ENCODE measurements at regions not wholly inside any gene's neighbourhood (a gene's known extent, or its start where the extent isn't known, plus 50 kb on each side); places are given as distances from the start of the nearest gene placed in this dataset.

DNA sequence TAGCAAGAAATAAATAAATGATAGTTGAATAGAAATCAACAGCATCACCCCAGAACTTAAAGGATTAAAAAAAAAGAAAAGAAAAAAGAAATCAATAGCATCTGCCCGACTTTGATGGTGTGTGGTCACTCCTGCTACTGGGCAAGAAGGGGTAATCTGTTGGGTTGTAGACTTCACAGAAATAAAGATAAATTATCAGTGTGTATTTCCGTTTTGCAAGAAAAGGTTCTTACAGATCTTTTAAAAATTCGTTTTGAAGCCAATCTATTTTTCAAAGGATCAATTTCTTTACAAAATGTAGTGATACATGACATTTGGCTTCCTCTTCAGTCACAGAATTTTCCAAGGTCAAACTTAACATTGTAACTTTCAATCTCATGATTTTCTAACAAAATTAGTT, 448.9 kb upstream of the FAR2 start:
- BruUV-seq (replicated peaks) = no TSS peak
- no peak for FAIRE-seq
- in situ Hi-C loops (cut with MboI) = no loop called here

DNA sequence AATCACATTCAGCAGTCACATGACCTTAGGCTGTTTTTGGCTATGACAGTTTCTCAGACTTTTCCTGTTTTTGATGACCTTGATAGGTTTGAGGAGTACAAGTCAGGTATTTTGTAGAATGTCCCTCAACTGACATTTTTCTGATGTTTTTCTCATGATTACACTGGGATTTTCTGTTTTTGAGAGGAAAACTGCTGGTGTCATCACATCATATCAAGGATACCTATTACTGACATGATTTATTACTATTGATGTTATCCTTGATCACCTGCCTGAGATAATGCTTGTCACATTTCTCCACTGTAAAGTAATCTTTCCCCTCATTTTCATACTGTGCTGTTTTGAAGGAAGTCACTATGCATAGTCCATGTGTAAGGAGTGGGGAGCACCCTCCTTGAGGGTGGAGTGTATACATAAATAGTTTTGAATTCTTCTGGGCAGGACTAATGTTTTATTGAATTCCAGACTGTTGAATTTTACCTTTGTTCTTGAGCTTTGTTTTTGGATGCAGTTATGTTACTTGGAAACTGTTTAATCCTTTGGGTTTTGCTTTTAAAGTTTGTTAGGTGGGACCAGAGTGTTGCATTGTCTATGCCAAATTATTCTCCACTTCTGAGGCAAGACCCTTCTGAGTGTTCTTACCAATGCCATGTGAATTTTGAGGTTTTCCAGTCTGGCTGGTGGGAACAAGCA, 444.5 kb upstream of the FAR2 start:
- DNase-seq (ENCODE audit: low read depth, low spot score) (no peak), FAIRE-seq (no peak), ATAC-seq (no peak)
- in situ Hi-C loops (cut with MboI) = no loop called here
- SMC1A ChIA-PET (ENCODE audit: uncharacterized antibody, unreplicated experiment) = no interaction called here
- no peaks in the 10 kb centered on the region for H3K4me1 ChIP-seq (ENCODE audit: control insufficient read depth, insufficient read depth, low read length)
- no peak overlapping the region for H2AFZ ChIP-seq (ENCODE audit: control insufficient read depth, low read depth, low read length)
- POLR2A ChIA-PET = no interaction called here
- no peak overlapping the region for H3K4me3 ChIP-seq
- BruUV-seq (replicated peaks) = no TSS peak
- no peaks in the 10 kb centered on the region for H4K20me1 ChIP-seq (ENCODE audit: control insufficient read depth, insufficient read depth)
- no peak for TF ChIP-seq KDM1A (IDR thresholded peaks at IDR 0.05; ENCODE audit: borderline replicate concordance)
- TF ChIP-seq STAT3 (IDR thresholded peaks at IDR 0.05; ENCODE audit: low read depth, low read length) = no peak
- no peak for TF ChIP-seq MXI1 (IDR thresholded peaks at IDR 0.05; ENCODE audit: low read depth, low read length)
- TF ChIP-seq, protein P1, sequence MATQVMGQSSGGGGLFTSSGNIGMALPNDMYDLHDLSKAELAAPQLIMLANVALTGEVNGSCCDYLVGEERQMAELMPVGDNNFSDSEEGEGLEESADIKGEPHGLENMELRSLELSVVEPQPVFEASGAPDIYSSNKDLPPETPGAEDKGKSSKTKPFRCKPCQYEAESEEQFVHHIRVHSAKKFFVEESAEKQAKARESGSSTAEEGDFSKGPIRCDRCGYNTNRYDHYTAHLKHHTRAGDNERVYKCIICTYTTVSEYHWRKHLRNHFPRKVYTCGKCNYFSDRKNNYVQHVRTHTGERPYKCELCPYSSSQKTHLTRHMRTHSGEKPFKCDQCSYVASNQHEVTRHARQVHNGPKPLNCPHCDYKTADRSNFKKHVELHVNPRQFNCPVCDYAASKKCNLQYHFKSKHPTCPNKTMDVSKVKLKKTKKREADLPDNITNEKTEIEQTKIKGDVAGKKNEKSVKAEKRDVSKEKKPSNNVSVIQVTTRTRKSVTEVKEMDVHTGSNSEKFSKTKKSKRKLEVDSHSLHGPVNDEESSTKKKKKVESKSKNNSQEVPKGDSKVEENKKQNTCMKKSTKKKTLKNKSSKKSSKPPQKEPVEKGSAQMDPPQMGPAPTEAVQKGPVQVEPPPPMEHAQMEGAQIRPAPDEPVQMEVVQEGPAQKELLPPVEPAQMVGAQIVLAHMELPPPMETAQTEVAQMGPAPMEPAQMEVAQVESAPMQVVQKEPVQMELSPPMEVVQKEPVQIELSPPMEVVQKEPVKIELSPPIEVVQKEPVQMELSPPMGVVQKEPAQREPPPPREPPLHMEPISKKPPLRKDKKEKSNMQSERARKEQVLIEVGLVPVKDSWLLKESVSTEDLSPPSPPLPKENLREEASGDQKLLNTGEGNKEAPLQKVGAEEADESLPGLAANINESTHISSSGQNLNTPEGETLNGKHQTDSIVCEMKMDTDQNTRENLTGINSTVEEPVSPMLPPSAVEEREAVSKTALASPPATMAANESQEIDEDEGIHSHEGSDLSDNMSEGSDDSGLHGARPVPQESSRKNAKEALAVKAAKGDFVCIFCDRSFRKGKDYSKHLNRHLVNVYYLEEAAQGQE (IDR thresholded peaks at IDR 0.05; ENCODE audit: low read depth, low read length) = no peak
- TF ChIP-seq, protein P2, sequence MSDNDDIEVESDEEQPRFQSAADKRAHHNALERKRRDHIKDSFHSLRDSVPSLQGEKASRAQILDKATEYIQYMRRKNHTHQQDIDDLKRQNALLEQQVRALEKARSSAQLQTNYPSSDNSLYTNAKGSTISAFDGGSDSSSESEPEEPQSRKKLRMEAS (IDR thresholded peaks at IDR 0.05; ENCODE audit: low read depth, low read length) = no peak
- no peak for TF ChIP-seq JUND (IDR thresholded peaks at IDR 0.05; ENCODE audit: low read depth, low read length)
- TF ChIP-seq RUNX3 (IDR thresholded peaks at IDR 0.05; ENCODE audit: low read length) = no peak
- no peak for TF ChIP-seq MEF2A (IDR thresholded peaks at IDR 0.05; ENCODE audit: insufficient read depth, low read depth, low read length)
- no peak for TF ChIP-seq EZH2 (IDR thresholded peaks at IDR 0.05; ENCODE audit: borderline replicate concordance, control insufficient read depth, low read depth, low read length)
- H3K27me3 ChIP-seq (replicated peaks in 1 of 2; ENCODE audit: control insufficient read depth in 2 of 2, insufficient read depth in 2 of 2, low read length in 1 of 2) = no peaks in the 10 kb centered on the region
- RAD21 ChIA-PET (ENCODE audit: unreplicated experiment) = no interaction called here
- intact Hi-C loops (cut with micrococcal nuclease; ENCODE audit: unreplicated experiment) = no loop called here
- no peak overlapping the region for H3K27ac ChIP-seq (ENCODE audit: control insufficient read depth, insufficient read depth)
- H3K4me2 ChIP-seq (ENCODE audit: control insufficient read depth, insufficient read depth) = no peak overlapping the region
- no peaks in the 10 kb centered on the region for H3K79me2 ChIP-seq (ENCODE audit: control insufficient read depth, insufficient read depth, low read length)
- no peaks in the 10 kb centered on the region for H3K36me3 ChIP-seq (ENCODE audit: control insufficient read depth in 2 of 2, insufficient read depth in 2 of 2, low read length in 1 of 2)
- no peak overlapping the region for H3K9ac ChIP-seq (ENCODE audit: control insufficient read depth, insufficient read depth, low read length)
- CTCF ChIA-PET = no interaction called here
- no peaks in the 10 kb centered on the region; the same call in 2 of the 3 replicates for H3K9me3 ChIP-seq (replicated peaks; ENCODE audit: control insufficient read depth, insufficient read depth, low read length)

More for the DNA sequence above, 448.9 kb upstream of the FAR2 start:
- ATAC-seq (no peak), DNase-seq (ENCODE audit: low read depth, low spot score) (no peak)
- no peak overlapping the region for H3K27ac ChIP-seq (ENCODE audit: control insufficient read depth, insufficient read depth)
- H3K4me3 ChIP-seq = no peak overlapping the region
- H3K4me2 ChIP-seq (ENCODE audit: control insufficient read depth, insufficient read depth) = no peak overlapping the region
- ChIA-PET CTCF (no interaction called here), SMC1A (ENCODE audit: uncharacterized antibody, unreplicated experiment) (no interaction called here), RAD21 (ENCODE audit: unreplicated experiment) (no interaction called here), POLR2A (no interaction called here)
- H3K9ac ChIP-seq (ENCODE audit: control insufficient read depth, insufficient read depth, low read length) = no peak overlapping the region
- H3K36me3 ChIP-seq (ENCODE audit: control insufficient read depth in 2 of 2, insufficient read depth in 2 of 2, low read length in 1 of 2) = no peaks in the 10 kb centered on the region
- no peak overlapping the region for H2AFZ ChIP-seq (ENCODE audit: control insufficient read depth, low read depth, low read length)
- TF ChIP-seq LARP7 (IDR thresholded peaks at IDR 0.05) (no peak), NFIC (IDR thresholded peaks at IDR 0.05; ENCODE audit: low read depth, low read length) (no peak), NFXL1 (IDR thresholded peaks at IDR 0.05; ENCODE audit: borderline replicate concordance) (no peak), HCFC1 (IDR thresholded peaks at IDR 0.05; ENCODE audit: low read length) (no peak), MYB (IDR thresholded peaks at IDR 0.05; ENCODE audit: borderline replicate concordance, low read depth, low read length) (no peak), ZNF207 (IDR thresholded peaks at IDR 0.05; ENCODE audit: borderline replicate concordance) (no peak), RUNX3 (IDR thresholded peaks at IDR 0.05; ENCODE audit: low read length) (no peak), CEBPB (IDR thresholded peaks at IDR 0.05; ENCODE audit: borderline replicate concordance in 1 of 2, low read depth in 2 of 2, low read length in 2 of 2) (no peak), SPI1 (IDR thresholded peaks at IDR 0.05; ENCODE audit: borderline replicate concordance, insufficient read depth, low read depth, low read length) (no peak), SREBF1 (IDR thresholded peaks at IDR 0.05; ENCODE audit: low read length) (no peak), GABPA (IDR thresholded peaks at IDR 0.05; ENCODE audit: low read depth) (no peak), RELA (IDR thresholded peaks at IDR 0.05; ENCODE audit: borderline replicate concordance, partially characterized antibody) (no peak), POLR2AphosphoS5 (IDR thresholded peaks at IDR 0.05; ENCODE audit: low read length) (no peak), STAT3 (IDR thresholded peaks at IDR 0.05; ENCODE audit: low read depth, low read length) (no peak), IRF4 (IDR thresholded peaks at IDR 0.05; ENCODE audit: low read depth, low read length) (no peak), HDAC6 (IDR thresholded peaks at IDR 0.05; ENCODE audit: unreplicated experiment) (no peak)
- no peaks in the 10 kb centered on the region for H3K27me3 ChIP-seq (replicated peaks in 1 of 2; ENCODE audit: control insufficient read depth in 2 of 2, insufficient read depth in 2 of 2, low read length in 1 of 2)
- H3K9me3 ChIP-seq (replicated peaks; ENCODE audit: control insufficient read depth, insufficient read depth, low read length) = no peaks in the 10 kb centered on the region; the same call in 2 of the 3 replicates
- intact Hi-C loops (cut with micrococcal nuclease; ENCODE audit: unreplicated experiment) = no loop called here
- no peaks in the 10 kb centered on the region for H3K4me1 ChIP-seq (ENCODE audit: control insufficient read depth, insufficient read depth, low read length)
- no peaks in the 10 kb centered on the region for H3K79me2 ChIP-seq (ENCODE audit: control insufficient read depth, insufficient read depth, low read length)
- no peaks in the 10 kb centered on the region for H4K20me1 ChIP-seq (ENCODE audit: control insufficient read depth, insufficient read depth)
- WGBS (ENCODE audit: insufficient coverage, insufficient replicate concordance, low lambda C conversion rate, missing lambda C conversion rate) = 14% methylated on average over 3 of the region's 3 CpGs
